ENCODE measurements at regions not wholly inside any gene's neighbourhood (a gene's known extent, or its start where the extent isn't known, plus 50 kb on each side); places are given as distances from the start of the nearest gene placed in this dataset.

DNA sequence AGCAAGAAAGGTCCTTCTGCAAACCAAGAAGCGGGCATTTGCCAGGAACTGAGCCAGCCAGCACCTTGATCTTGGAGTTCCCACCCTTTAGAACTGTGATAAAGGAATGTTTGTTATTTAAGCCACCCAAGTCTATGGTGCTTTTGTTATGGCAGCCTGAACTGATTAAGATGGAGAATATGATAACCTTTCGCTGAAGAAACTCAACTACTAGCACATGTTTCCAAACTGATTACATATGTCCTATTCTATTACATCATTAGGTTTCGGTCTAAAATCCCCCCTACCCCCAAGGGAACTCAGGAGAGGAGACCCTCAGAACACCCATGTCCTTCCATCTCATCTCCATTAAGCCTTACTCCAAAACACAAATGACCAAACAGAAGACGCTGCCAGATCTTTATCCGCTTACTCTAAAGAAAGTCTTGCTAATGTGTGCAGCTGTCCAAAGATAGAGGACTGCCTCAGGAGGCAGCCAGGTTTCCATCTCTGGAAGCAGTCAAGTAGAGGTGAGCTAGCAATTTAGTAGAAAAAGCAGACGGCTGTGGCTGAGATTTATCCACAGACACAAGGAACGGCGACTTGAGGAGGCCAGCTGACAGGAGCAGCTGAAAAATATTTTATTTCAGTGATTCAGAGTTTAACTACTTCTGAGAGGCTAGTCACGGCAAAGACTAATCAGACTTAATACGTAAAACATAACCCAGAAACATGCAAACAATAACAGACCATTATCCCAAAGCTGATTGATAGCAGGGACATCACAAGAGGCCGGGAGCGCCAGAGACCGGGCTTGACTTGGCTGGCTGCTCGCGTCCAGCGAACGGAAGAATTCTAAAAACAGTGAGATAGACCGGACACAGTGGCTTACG lies 611.4 kb upstream of the CDH5 start:
- no peak overlapping the region for H3K4me3 ChIP-seq (ENCODE audit: control insufficient read depth, low read depth, low read length)
- TF ChIP-seq, protein P1, sequence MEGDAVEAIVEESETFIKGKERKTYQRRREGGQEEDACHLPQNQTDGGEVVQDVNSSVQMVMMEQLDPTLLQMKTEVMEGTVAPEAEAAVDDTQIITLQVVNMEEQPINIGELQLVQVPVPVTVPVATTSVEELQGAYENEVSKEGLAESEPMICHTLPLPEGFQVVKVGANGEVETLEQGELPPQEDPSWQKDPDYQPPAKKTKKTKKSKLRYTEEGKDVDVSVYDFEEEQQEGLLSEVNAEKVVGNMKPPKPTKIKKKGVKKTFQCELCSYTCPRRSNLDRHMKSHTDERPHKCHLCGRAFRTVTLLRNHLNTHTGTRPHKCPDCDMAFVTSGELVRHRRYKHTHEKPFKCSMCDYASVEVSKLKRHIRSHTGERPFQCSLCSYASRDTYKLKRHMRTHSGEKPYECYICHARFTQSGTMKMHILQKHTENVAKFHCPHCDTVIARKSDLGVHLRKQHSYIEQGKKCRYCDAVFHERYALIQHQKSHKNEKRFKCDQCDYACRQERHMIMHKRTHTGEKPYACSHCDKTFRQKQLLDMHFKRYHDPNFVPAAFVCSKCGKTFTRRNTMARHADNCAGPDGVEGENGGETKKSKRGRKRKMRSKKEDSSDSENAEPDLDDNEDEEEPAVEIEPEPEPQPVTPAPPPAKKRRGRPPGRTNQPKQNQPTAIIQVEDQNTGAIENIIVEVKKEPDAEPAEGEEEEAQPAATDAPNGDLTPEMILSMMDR (conservative IDR thresholded peaks at IDR 0.05; ENCODE audit: control insufficient read depth, insufficient read depth, low read depth, low read length): no peak
- peak; percentile 35 for DNase-seq (ENCODE audit: low read depth)

DNA sequence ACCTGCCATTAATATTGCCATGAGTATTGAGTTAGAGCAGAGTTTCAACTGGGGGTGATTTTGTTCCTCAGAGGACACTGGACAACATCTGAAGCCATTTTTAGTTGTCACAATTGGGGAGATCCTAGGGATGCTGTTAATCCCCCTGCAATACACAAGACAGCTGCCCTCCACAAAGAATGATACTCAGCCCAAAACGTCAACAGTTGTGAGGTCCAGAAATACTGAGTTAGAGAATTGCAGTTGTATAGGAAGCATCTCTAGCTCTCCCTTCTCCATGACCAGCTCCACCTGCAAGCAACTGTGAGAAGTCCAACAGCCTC lies 614.0 kb upstream of the CDH5 start:
- TF ChIP-seq, protein P1 (conservative IDR thresholded peaks at IDR 0.05; ENCODE audit: control insufficient read depth, insufficient read depth, low read depth, low read length): no peak
- H3K4me3 ChIP-seq (ENCODE audit: control insufficient read depth, low read depth, low read length): no peak overlapping the region
- no peak for DNase-seq (ENCODE audit: low read depth)

DNA sequence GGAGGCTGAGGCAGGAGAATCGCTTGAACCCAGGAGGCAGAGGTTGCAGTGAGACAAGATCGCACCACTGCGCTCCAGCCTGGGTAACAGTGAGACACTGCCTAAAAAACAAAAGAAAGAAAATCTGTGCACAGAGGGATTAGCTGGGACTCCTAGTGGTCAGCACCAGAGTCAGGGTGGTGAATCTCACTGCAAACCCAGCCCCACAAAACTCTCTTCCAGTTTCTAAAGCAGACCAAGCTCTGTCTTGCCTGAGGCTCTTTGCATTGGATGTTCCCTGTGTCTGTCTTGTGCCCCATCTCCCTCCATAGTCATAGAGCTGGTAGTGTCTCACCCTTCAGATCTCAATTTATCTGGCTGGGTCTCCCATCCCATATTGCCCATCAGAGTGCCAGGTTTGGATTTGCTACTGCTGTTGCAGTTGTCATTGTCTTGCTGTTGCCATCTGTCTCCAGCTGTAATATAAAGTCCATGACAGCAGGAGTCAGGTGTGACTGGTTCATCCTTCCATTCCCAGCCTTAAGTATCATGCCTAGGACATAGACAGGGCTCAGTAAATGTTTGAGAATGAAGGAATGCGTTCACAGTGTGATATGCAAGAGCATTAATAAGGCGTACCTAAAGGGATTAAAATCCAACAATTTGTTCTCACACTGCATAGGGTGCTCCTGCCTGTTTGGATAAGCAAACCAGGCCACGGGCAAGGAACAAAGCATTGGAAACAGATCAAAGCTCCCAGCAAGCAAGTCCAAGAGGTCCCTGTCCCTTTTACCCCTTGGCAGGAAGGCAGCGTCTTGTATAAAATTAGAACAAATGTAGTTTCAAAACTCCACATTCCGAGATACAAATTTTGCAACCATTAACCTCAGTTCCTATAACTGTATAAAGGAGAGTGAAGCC lies 614.6 kb upstream of the CDH5 start:
- no peak for DNase-seq (ENCODE audit: low read depth)
- H3K4me3 ChIP-seq (ENCODE audit: control insufficient read depth, low read depth, low read length): no peak overlapping the region
- TF ChIP-seq, protein P1 (conservative IDR thresholded peaks at IDR 0.05; ENCODE audit: control insufficient read depth, insufficient read depth, low read depth, low read length): no peak

DNA sequence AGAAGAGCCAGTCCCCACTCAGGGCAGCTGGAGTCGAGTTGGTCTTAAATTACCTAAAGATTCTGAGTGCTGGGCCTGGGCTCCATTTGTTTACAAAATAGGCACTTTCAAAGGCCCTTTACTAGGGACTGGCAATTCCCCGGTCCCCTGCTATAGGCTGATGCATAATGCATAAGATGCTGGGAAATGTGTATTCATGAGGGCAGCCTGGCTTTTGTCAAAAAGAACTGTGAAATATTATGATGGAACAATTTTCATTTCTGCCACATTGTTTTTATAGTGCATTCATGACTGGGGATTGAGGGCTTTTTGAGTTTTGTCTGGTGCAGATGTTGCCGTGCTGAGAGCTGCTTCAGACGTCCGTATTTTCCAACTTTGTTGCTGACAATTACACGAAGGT lies 617.0 kb upstream of the CDH5 start:
- DNase-seq (ENCODE audit: low read depth): no peak
- TF ChIP-seq, protein P1 (conservative IDR thresholded peaks at IDR 0.05; ENCODE audit: control insufficient read depth, insufficient read depth, low read depth, low read length): no peak
- no peak overlapping the region for H3K4me3 ChIP-seq (ENCODE audit: control insufficient read depth, low read depth, low read length)

DNA sequence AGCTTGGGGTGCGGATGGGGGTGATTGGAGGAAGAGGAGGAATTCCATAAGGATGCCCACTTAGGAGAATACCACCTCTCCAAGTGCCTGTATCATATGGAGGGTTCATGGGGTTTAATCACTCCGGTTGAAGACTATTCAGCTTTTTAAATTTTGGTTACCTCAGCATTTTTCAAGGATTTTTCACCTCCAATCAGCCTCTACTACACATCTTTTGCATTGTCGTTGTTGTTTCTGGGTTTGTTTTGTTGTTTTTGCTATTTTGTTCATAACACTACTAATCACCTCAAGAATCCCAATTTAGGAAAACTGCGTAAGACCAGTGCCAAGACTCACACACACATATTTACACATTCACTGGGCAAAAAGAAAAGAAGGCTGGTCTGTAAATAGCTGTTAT lies 619.5 kb upstream of the CDH5 start:
- H3K4me3 ChIP-seq (ENCODE audit: control insufficient read depth, low read depth, low read length): no peak overlapping the region
- TF ChIP-seq, protein P1 (conservative IDR thresholded peaks at IDR 0.05; ENCODE audit: control insufficient read depth, insufficient read depth, low read depth, low read length): no peak
- no peak for DNase-seq (ENCODE audit: low read depth)

DNA sequence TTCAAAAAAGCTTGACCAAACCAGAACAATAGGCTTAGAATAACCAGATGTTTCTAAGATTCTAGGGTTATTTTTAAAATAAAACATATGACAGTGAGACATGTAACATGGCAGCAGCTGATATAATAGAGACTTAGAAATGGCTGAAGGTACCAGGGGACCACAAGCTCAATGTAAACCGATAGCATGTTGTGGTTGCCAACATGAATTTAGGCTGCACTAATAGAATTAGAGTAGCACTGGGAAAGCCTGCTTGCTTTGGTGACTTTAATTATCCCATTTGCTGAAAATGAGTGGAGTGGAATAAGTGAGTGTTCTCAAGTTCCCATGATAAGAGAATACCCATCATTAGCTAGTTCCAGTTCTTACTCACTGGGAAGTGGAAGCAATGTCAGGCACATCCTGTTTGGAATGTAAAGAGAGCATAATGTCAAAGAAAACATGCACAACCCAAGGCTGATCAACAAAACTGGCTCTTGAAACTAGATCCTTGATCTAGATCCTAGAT lies 621.2 kb upstream of the CDH5 start:
- TF ChIP-seq, protein P1 (conservative IDR thresholded peaks at IDR 0.05; ENCODE audit: control insufficient read depth, insufficient read depth, low read depth, low read length): no peak
- H3K4me3 ChIP-seq (ENCODE audit: control insufficient read depth, low read depth, low read length): no peak overlapping the region
- no peak for DNase-seq (ENCODE audit: low read depth)

Data from fibroblast of mammary gland (primary cell).